Skeletal muscle cell (primary cell): ENCODE measurements at regions not wholly inside any gene's neighbourhood (a gene's known extent, or its start where the extent isn't known, plus 50 kb on each side); places are given as distances from the start of the nearest gene placed in this dataset.

ENCODE experiments used
- DNase-seq: peaks from one replicate; pipeline ENCODE4 v3.0.0-alpha.2; 2010; ENCODE audit warnings: low read depth
- H3K4me3 ChIP-seq: 2 replicates; pipeline ENCODE4 v1.5.1; 2011; ENCODE audit warnings: low read depth, mild to moderate bottlenecking, control low read depth, low read length, moderate library complexity

GRCh38 chr5:97383996-97384395 is 200.9 kb upstream of the RIOK2 start:
- no peak overlapping the region for H3K4me3 ChIP-seq
- no peak for DNase-seq

- no peak for DNase-seq
- H3K4me3 ChIP-seq = no peak overlapping the region
These were observed 205.7 kb upstream of the RIOK2 start for GRCh38 chr5:97388794-97389193.

GRCh38 chr5:97400537-97400936 is 217.5 kb upstream of the RIOK2 start:
- H3K4me3 ChIP-seq = no peak overlapping the region
- DNase-seq = no peak

GRCh38 chr5:97405941-97406340 is 222.9 kb upstream of the RIOK2 start:
- H3K4me3 ChIP-seq = no peak overlapping the region
- no peak for DNase-seq

- DNase-seq = no peak
- no peak overlapping the region for H3K4me3 ChIP-seq
These were observed 224.1 kb upstream of the RIOK2 start for GRCh38 chr5:97406946-97407676.

GRCh38 chr5:97408331-97408730 is 225.3 kb upstream of the RIOK2 start:
- no peak overlapping the region for H3K4me3 ChIP-seq
- DNase-seq = no peak

- DNase-seq = no peak
- H3K4me3 ChIP-seq = no peak overlapping the region
These were observed 229.9 kb upstream of the RIOK2 start for GRCh38 chr5:97412959-97413358.

- no peak for DNase-seq
- H3K4me3 ChIP-seq = no peak overlapping the region
These were observed 234.9 kb upstream of the RIOK2 start for GRCh38 chr5:97417986-97418385.

- H3K4me3 ChIP-seq = no peak overlapping the region
- no peak for DNase-seq
These were observed 235.4 kb upstream of the RIOK2 start for GRCh38 chr5:97418462-97418861.

- DNase-seq = no peak
These were observed 237.6 kb upstream of the RIOK2 start for GRCh38 chr5:97420646-97421045.

GRCh38 chr5:97422678-97423077 is 239.6 kb upstream of the RIOK2 start:
- H3K4me3 ChIP-seq = no peak overlapping the region
- no peak for DNase-seq

More at GRCh38 chr5:97420646-97421045, 237.6 kb upstream of the RIOK2 start:
- H3K4me3 ChIP-seq = no peak overlapping the region

- H3K4me3 ChIP-seq = no peak overlapping the region
- DNase-seq = no peak
These were observed 242.5 kb upstream of the RIOK2 start for GRCh38 chr5:97425511-97425910.

GRCh38 chr5:97427235-97427634 is 244.2 kb upstream of the RIOK2 start:
- H3K4me3 ChIP-seq = no peak overlapping the region
- no peak for DNase-seq

GRCh38 chr5:97434021-97434420 is 251.0 kb upstream of the RIOK2 start:
- no peak overlapping the region for H3K4me3 ChIP-seq
- no peak for DNase-seq

GRCh38 chr5:97436405-97436804 is 253.4 kb upstream of the RIOK2 start:
- no peak overlapping the region for H3K4me3 ChIP-seq
- no peak for DNase-seq

GRCh38 chr5:97443740-97444139 is 260.7 kb upstream of the RIOK2 start:
- DNase-seq = no peak
- H3K4me3 ChIP-seq = no peak overlapping the region

GRCh38 chr5:97449172-97449571 is 266.1 kb upstream of the RIOK2 start:
- no peak for DNase-seq
- H3K4me3 ChIP-seq = no peak overlapping the region

GRCh38 chr5:97452646-97453045 is 269.6 kb upstream of the RIOK2 start:
- DNase-seq = no peak
- no peak overlapping the region for H3K4me3 ChIP-seq

- H3K4me3 ChIP-seq = no peak overlapping the region
- no peak for DNase-seq
These were observed 270.2 kb upstream of the RIOK2 start for GRCh38 chr5:97453263-97453662.

GRCh38 chr5:97454015-97454414 is 271.0 kb upstream of the RIOK2 start:
- H3K4me3 ChIP-seq = no peak overlapping the region
- DNase-seq = no peak

GRCh38 chr5:97455996-97456395 is 272.9 kb upstream of the RIOK2 start:
- no peak overlapping the region for H3K4me3 ChIP-seq
- DNase-seq = no peak

GRCh38 chr5:97458851-97459250 is 275.8 kb upstream of the RIOK2 start:
- no peak for DNase-seq
- no peak overlapping the region for H3K4me3 ChIP-seq
